SK-N-SH (cell line): ENCODE measurements at regions not wholly inside any gene's neighbourhood (a gene's known extent, or its start where the extent isn't known, plus 50 kb on each side); places are given as distances from the start of the nearest gene placed in this dataset.

Source experiments
- CTCF ChIA-PET: fragments of 300-600, 350-600 bp; formaldehyde crosslinking; extraction: SDS; loops from one replicate; lab custom pipeline; 2021; lab: Yijun Ruan, JAX
- POLR2A ChIA-PET: fragments of 350-600 bp; sonication (Branson Sonifier 250); formaldehyde crosslinking; extraction: SDS; loops from one replicate; lab custom pipeline; 2020; ENCODE audit warnings: antibody characterized with exemption, inconsistent platforms; lab: Yijun Ruan, JAX
- DNase-seq: peaks from one replicate; pipeline ENCODE4 v3.0.0; 2012
- H2AFZ ChIP-seq: fragments of 200-600 bp; sonication (generic); 2 replicates; pipeline ENCODE4 v1.8.1; 2016; ENCODE audit warnings: antibody characterized with exemption, mild to moderate bottlenecking, low read depth
- H3F3A ChIP-seq: fragments of 200-600 bp; sonication (generic); replicated peaks from 2 replicates; pipeline ENCODE3; 2016; ENCODE audit warnings: antibody characterized with exemption, mild to moderate bottlenecking; ENCODE audit not compliant: insufficient read depth
- H3K27ac ChIP-seq, 2 experiments: fragments of 200-500 bp in 1 of 2; fragments of 200-600 bp in 1 of 2; sonication (Bioruptor generic) in 1 of 2; sonication (generic), shearing (Covaris generic) in 1 of 2; 2 replicates each; pipeline versions ENCODE4 v1.5.1 to v1.6.1; 2014 to 2016; ENCODE audit warnings: low read depth in 2 of 2, inconsistent platforms in 1 of 2, low read length in 1 of 2, mild to moderate bottlenecking in 1 of 2, mixed read lengths in 1 of 2
- H3K27me3 ChIP-seq: fragments of 200-600 bp; sonication (generic), shearing (Covaris generic); 2 replicates; pipeline ENCODE4 v1.6.1; 2016; ENCODE audit warnings: mixed run types; ENCODE audit not compliant: insufficient read depth
- H3K36me3 ChIP-seq, 2 experiments: fragments of 200-500 bp in 1 of 2; fragments of 200-600 bp in 1 of 2; sonication (Bioruptor generic) in 1 of 2; sonication (generic) in 1 of 2; replicated peaks in 1 of 2; 2 replicates each; pipeline versions ENCODE3 to v1.5.1; 2014 to 2016; ENCODE audit warnings: low read length in 1 of 2, mild to moderate bottlenecking in 1 of 2; ENCODE audit not compliant: insufficient read depth in 2 of 2, control insufficient read depth in 1 of 2
- H3K4me1 ChIP-seq, 2 experiments: fragments of 200-500 bp in 1 of 2; fragments of 200-600 bp in 1 of 2; sonication (Bioruptor generic) in 1 of 2; sonication (generic), shearing (Covaris generic) in 1 of 2; 2 replicates each; pipeline versions ENCODE4 v1.5.1 to v1.6.1; 2014 to 2016; ENCODE audit warnings: low read depth in 1 of 2, low read length in 1 of 2, mixed run types in 1 of 2; ENCODE audit not compliant: insufficient read depth in 2 of 2, control insufficient read depth in 1 of 2
- H3K4me2 ChIP-seq: fragments of 200-600 bp; sonication (generic), shearing (Covaris generic); 2 replicates; pipeline ENCODE4 v1.6.1; 2017; ENCODE audit warnings: mixed run types
- H3K4me3 ChIP-seq, 2 experiments: fragments of 200-500 bp in 1 of 2; fragments of 200-600 bp in 1 of 2; sonication (Bioruptor generic) in 1 of 2; sonication (generic), shearing (Covaris generic) in 1 of 2; 2 replicates each; pipeline versions ENCODE4 v1.5.1 to v1.8.1; 2014 to 2016; ENCODE audit warnings: low read depth in 2 of 2, inconsistent platforms in 1 of 2, low read length in 1 of 2, mild to moderate bottlenecking in 1 of 2, mixed read lengths in 1 of 2, moderate library complexity in 1 of 2
- H3K79me2 ChIP-seq: fragments of 200-600 bp; sonication (generic); 2 replicates; pipeline ENCODE4 v1.8.1; 2017; ENCODE audit warnings: mild to moderate bottlenecking; ENCODE audit not compliant: insufficient read depth
- H3K9ac ChIP-seq: fragments of 200-600 bp; sonication (generic); 2 replicates; pipeline ENCODE4 v1.6.1; 2017; ENCODE audit warnings: mixed run types
- H3K9me2 ChIP-seq: fragments of 200-600 bp; sonication (generic); 2 replicates; pipeline ENCODE4 v1.6.1; 2017; ENCODE audit warnings: mixed run types
- H3K9me3 ChIP-seq: fragments of 200-600 bp; sonication (generic); 2 replicates; pipeline ENCODE4 v1.6.1; 2017; ENCODE audit warnings: mixed run types, mild to moderate bottlenecking, moderate library complexity
- H4K20me1 ChIP-seq: fragments of 200-600 bp; sonication (generic); 2 replicates; pipeline ENCODE4 v1.6.1; 2017; ENCODE audit warnings: mild to moderate bottlenecking, mixed run types; ENCODE audit not compliant: insufficient read depth
- FOXM1 ChIP-seq: IDR thresholded peaks from 2 replicates; pipeline ENCODE4 v1.4.0; 2012; ENCODE audit warnings: low read depth, mild to moderate bottlenecking
- JUND ChIP-seq: IDR thresholded peaks from 2 replicates; pipeline ENCODE4 v1.4.0; 2012
- NRF1 ChIP-seq: IDR thresholded peaks from 2 replicates; pipeline ENCODE4 v1.6.1; 2012; ENCODE audit warnings: low read depth, mild to moderate bottlenecking, low read length
- POLR2AphosphoS5 ChIP-seq: IDR thresholded peaks from 2 replicates; pipeline ENCODE4 v1.6.1; 2012; ENCODE audit warnings: low read depth, low read length
- RFX5 ChIP-seq: IDR thresholded peaks from 2 replicates; pipeline ENCODE4 v1.6.1; 2012; ENCODE audit warnings: mild to moderate bottlenecking, improper control_type of control experiment, low read length
- RXRA ChIP-seq: IDR thresholded peaks from 2 replicates; pipeline ENCODE4 v1.4.0; 2012; ENCODE audit warnings: low read depth, mild to moderate bottlenecking, borderline replicate concordance
- TAF1 ChIP-seq: IDR thresholded peaks from 2 replicates; pipeline ENCODE4 v1.6.1; 2012; ENCODE audit warnings: low read depth, mild to moderate bottlenecking, low read length, moderate library complexity, borderline replicate concordance
- TCF12 ChIP-seq: IDR thresholded peaks from 2 replicates; pipeline ENCODE4 v1.4.0; 2012
- TEAD4 ChIP-seq: IDR thresholded peaks from 2 replicates; pipeline ENCODE4 v1.4.0; 2012; ENCODE audit warnings: mild to moderate bottlenecking, borderline replicate concordance; ENCODE audit not compliant: insufficient read depth
- WGBS: methylation state at CpG from one replicate; pipeline ENCODE4 v1.1.6; 2017; ENCODE audit warnings: low lambda C conversion rate; 5-methylcytosine and 5-hydroxymethylcytosine counted together
- TF ChIP-seq, protein P1 (sequence below): fragments of 150-350 bp; IDR thresholded peaks from 2 replicates; pipeline ENCODE4 v1.6.1; 2017; ENCODE audit warnings: antibody characterized with exemption, low read length, low read depth, borderline replicate concordance
- TF ChIP-seq, protein P2 (sequence below): fragments of 200-600 bp; sonication (generic); IDR thresholded peaks from 2 replicates; pipeline ENCODE4 v1.6.1; 2017; ENCODE audit warnings: antibody characterized with exemption, mild to moderate bottlenecking, moderate library complexity
- TF ChIP-seq, protein P3 (sequence below): IDR thresholded peaks from 2 replicates; pipeline ENCODE4 v1.4.0; 2012; ENCODE audit warnings: low read depth, borderline replicate concordance
- TF ChIP-seq, protein P4 (sequence below): fragments of 150-350 bp; IDR thresholded peaks from 2 replicates; pipeline ENCODE4 v1.6.1; 2016; ENCODE audit warnings: mild to moderate bottlenecking, low read depth, low read length
- TF ChIP-seq, protein P5 (sequence below): IDR thresholded peaks from 2 replicates; pipeline ENCODE4 v1.6.1; 2012; ENCODE audit warnings: mild to moderate bottlenecking, low read depth, low read length, moderate library complexity

DNA sequence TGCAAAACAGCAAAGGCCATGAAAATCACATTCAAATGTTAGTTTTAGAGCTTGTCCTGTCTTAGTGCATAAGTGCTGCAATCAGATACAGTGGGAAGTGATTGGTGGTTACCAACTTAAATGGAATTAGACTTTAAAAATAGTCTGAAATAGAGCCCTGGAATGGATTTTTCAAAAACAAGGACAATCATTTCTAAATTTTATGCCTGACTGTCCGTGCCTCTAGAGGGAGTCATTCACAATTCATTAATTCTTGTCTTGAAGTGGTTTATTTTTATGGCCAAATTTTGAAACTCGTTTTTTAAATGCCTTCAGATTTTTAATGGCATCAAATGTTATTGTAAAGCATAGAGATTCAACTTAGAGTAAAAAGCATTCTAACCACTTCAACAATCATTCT is 561.8 kb upstream of the DAB2 start:
- Histone ChIP-seq H3K4me2 (no peak overlapping the region), H3K27ac (no peak overlapping the region), H3K9me2 (no peaks in the 10 kb centered on the region), H3K4me3 (no peak overlapping the region), H3K27me3 (no peaks in the 10 kb centered on the region), H2AFZ (no peak overlapping the region), H3K79me2 (no peaks in the 10 kb centered on the region), H3K4me1 (no peaks in the 10 kb centered on the region), H4K20me1 (no peaks in the 10 kb centered on the region), H3K36me3 (no peaks in the 10 kb centered on the region), H3K9ac (no peak overlapping the region), H3F3A (no peaks in the 10 kb centered on the region), H3K9me3 (no peaks in the 10 kb centered on the region)
- ChIA-PET POLR2A (no interaction called here), CTCF (no interaction called here)
- WGBS, result 1% methylated on average over 2 of the region's 2 CpGs
- DNase-seq, result no peak
- no peak for TF ChIP-seq TCF12
- TF ChIP-seq, protein P1, sequence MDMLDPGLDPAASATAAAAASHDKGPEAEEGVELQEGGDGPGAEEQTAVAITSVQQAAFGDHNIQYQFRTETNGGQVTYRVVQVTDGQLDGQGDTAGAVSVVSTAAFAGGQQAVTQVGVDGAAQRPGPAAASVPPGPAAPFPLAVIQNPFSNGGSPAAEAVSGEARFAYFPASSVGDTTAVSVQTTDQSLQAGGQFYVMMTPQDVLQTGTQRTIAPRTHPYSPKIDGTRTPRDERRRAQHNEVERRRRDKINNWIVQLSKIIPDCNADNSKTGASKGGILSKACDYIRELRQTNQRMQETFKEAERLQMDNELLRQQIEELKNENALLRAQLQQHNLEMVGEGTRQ, result no peak
- TF ChIP-seq, protein P2, sequence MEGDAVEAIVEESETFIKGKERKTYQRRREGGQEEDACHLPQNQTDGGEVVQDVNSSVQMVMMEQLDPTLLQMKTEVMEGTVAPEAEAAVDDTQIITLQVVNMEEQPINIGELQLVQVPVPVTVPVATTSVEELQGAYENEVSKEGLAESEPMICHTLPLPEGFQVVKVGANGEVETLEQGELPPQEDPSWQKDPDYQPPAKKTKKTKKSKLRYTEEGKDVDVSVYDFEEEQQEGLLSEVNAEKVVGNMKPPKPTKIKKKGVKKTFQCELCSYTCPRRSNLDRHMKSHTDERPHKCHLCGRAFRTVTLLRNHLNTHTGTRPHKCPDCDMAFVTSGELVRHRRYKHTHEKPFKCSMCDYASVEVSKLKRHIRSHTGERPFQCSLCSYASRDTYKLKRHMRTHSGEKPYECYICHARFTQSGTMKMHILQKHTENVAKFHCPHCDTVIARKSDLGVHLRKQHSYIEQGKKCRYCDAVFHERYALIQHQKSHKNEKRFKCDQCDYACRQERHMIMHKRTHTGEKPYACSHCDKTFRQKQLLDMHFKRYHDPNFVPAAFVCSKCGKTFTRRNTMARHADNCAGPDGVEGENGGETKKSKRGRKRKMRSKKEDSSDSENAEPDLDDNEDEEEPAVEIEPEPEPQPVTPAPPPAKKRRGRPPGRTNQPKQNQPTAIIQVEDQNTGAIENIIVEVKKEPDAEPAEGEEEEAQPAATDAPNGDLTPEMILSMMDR, result peak; percentile 15; the same call in 1 of the 2 replicates

DNA sequence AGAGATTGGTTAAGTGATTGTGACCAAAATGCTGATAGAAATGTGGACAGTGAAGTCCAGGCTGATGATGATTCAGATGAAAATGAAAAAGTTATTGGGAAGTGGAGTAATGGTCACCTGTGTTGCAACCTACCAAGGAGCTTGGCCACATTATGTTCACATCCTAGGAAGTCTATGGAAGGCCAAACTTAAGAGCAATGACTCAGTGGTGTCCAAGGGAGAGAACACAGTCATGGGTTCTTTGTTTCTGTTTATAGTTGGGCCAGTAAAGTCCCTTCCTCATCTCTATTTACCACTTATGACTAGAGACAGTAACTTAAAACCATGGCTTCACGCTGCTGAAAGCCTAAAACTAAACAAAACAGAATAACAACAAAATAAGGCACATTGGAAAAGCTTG is 555.3 kb upstream of the DAB2 start:
- H3F3A ChIP-seq, result no peaks in the 10 kb centered on the region
- DNase-seq, result no peak
- no peaks in the 10 kb centered on the region for H3K79me2 ChIP-seq
- no peak overlapping the region for H2AFZ ChIP-seq
- H3K4me3 ChIP-seq, result no peak overlapping the region
- H3K27me3 ChIP-seq, result no peaks in the 10 kb centered on the region
- ChIA-PET CTCF (interaction anchor here (0.6 kb wide), 1 partner anchor 95 kb away, joined by 3 read pairs; no protein-coding TSS in a partner anchor), POLR2A (no interaction called here)
- H3K4me2 ChIP-seq, result no peak overlapping the region
- no peaks in the 10 kb centered on the region for H3K9me2 ChIP-seq
- 0% methylated on average over 1 of the region's 1 CpG for WGBS
- no peaks in the 10 kb centered on the region for H4K20me1 ChIP-seq
- no peak overlapping the region for H3K27ac ChIP-seq
- H3K36me3 ChIP-seq, result no peaks in the 10 kb centered on the region
- H3K4me1 ChIP-seq, result no peaks in the 10 kb centered on the region
- no peak overlapping the region for H3K9ac ChIP-seq
- H3K9me3 ChIP-seq, result no peaks in the 10 kb centered on the region
- no peak for TF ChIP-seq POLR2AphosphoS5
- no peak for TF ChIP-seq JUND
- TF ChIP-seq RFX5, result no peak
- TF ChIP-seq TAF1, result no peak
- TF ChIP-seq, protein P2, result no peak
- TF ChIP-seq, protein P1, result no peak
- TF ChIP-seq, protein P3, sequence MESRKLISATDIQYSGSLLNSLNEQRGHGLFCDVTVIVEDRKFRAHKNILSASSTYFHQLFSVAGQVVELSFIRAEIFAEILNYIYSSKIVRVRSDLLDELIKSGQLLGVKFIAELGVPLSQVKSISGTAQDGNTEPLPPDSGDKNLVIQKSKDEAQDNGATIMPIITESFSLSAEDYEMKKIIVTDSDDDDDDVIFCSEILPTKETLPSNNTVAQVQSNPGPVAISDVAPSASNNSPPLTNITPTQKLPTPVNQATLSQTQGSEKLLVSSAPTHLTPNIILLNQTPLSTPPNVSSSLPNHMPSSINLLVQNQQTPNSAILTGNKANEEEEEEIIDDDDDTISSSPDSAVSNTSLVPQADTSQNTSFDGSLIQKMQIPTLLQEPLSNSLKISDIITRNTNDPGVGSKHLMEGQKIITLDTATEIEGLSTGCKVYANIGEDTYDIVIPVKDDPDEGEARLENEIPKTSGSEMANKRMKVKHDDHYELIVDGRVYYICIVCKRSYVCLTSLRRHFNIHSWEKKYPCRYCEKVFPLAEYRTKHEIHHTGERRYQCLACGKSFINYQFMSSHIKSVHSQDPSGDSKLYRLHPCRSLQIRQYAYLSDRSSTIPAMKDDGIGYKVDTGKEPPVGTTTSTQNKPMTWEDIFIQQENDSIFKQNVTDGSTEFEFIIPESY, result no peak
- TF ChIP-seq NRF1, result no peak
- TF ChIP-seq TEAD4, result no peak
- TF ChIP-seq, protein P4, sequence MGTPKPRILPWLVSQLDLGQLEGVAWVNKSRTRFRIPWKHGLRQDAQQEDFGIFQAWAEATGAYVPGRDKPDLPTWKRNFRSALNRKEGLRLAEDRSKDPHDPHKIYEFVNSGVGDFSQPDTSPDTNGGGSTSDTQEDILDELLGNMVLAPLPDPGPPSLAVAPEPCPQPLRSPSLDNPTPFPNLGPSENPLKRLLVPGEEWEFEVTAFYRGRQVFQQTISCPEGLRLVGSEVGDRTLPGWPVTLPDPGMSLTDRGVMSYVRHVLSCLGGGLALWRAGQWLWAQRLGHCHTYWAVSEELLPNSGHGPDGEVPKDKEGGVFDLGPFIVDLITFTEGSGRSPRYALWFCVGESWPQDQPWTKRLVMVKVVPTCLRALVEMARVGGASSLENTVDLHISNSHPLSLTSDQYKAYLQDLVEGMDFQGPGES, result no peak
- no peak for TF ChIP-seq RXRA
- no peak for TF ChIP-seq FOXM1
- TF ChIP-seq, protein P5, sequence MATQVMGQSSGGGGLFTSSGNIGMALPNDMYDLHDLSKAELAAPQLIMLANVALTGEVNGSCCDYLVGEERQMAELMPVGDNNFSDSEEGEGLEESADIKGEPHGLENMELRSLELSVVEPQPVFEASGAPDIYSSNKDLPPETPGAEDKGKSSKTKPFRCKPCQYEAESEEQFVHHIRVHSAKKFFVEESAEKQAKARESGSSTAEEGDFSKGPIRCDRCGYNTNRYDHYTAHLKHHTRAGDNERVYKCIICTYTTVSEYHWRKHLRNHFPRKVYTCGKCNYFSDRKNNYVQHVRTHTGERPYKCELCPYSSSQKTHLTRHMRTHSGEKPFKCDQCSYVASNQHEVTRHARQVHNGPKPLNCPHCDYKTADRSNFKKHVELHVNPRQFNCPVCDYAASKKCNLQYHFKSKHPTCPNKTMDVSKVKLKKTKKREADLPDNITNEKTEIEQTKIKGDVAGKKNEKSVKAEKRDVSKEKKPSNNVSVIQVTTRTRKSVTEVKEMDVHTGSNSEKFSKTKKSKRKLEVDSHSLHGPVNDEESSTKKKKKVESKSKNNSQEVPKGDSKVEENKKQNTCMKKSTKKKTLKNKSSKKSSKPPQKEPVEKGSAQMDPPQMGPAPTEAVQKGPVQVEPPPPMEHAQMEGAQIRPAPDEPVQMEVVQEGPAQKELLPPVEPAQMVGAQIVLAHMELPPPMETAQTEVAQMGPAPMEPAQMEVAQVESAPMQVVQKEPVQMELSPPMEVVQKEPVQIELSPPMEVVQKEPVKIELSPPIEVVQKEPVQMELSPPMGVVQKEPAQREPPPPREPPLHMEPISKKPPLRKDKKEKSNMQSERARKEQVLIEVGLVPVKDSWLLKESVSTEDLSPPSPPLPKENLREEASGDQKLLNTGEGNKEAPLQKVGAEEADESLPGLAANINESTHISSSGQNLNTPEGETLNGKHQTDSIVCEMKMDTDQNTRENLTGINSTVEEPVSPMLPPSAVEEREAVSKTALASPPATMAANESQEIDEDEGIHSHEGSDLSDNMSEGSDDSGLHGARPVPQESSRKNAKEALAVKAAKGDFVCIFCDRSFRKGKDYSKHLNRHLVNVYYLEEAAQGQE, result no peak
